ENCODE measurements at regions not wholly inside any gene's neighbourhood (a gene's known extent, or its start where the extent isn't known, plus 50 kb on each side); places are given as distances from the start of the nearest gene placed in this dataset.

DNA sequence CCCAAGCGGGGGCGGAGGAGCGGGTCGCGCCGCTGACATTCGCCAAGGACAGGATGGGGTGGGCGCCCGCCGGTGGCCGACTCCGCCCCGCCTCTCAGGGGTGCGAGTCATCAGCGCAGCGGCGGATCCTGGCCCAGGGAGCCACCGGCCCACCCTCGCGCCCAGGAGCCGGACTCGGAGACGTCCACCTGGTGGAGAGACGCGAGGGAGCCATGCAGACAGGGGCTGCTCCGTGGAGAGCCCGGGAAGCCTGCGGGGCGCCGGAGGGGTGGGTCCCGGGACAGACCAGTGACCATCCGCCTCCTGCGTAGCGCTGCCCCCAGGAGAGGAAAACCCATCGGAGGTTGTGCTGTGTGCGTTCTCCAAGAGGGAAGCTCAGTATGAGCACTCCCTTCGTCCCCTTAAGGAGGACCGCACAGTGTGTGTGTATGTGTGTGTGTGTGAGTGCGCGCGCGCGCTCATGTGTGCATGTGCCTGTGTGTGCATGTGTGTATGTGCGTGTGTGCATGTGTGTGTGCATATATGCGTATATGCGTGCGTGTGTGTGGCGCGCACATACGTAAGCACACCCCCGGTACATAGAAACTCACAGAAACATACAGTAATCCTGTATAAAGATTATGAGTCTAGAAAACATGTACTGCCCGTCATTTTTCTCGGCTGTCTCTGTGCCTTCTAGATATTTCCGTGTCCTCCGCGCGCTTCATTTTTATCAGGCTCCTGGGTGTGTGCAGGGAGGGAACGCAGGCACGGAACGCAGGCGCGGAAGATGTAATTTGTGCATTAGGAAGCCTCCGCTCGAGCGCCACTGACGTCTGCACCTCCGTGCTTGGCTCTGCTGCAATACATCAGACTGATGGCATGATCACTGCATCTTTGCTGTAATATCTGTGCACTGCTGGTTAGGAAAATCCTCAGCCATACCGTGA is 158.9 kb downstream of the TBXT start:
- Mint-ChIP-seq H3K27me3 (ENCODE audit: unreplicated experiment) (peaks cover 27% of the 10 kb centered on the region), H3K36me3 (ENCODE audit: low read depth, unreplicated experiment) (peaks cover 4% of the 10 kb centered on the region), H3K4me1 (ENCODE audit: unreplicated experiment) (peaks cover 20% of the 10 kb centered on the region), H3K27ac (ENCODE audit: unreplicated experiment) (no peak overlapping the region), H3K9me3 (ENCODE audit: unreplicated experiment) (no peaks in the 10 kb centered on the region), H3K4me3 (ENCODE audit: unreplicated experiment) (peak overlapping the region; percentile 88)
- no peak for DNase-seq (ENCODE audit: low spot score)
- TF ChIP-seq, protein P1, sequence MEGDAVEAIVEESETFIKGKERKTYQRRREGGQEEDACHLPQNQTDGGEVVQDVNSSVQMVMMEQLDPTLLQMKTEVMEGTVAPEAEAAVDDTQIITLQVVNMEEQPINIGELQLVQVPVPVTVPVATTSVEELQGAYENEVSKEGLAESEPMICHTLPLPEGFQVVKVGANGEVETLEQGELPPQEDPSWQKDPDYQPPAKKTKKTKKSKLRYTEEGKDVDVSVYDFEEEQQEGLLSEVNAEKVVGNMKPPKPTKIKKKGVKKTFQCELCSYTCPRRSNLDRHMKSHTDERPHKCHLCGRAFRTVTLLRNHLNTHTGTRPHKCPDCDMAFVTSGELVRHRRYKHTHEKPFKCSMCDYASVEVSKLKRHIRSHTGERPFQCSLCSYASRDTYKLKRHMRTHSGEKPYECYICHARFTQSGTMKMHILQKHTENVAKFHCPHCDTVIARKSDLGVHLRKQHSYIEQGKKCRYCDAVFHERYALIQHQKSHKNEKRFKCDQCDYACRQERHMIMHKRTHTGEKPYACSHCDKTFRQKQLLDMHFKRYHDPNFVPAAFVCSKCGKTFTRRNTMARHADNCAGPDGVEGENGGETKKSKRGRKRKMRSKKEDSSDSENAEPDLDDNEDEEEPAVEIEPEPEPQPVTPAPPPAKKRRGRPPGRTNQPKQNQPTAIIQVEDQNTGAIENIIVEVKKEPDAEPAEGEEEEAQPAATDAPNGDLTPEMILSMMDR (IDR thresholded peaks at IDR 0.05; ENCODE audit: unreplicated experiment), result no peak

DNA sequence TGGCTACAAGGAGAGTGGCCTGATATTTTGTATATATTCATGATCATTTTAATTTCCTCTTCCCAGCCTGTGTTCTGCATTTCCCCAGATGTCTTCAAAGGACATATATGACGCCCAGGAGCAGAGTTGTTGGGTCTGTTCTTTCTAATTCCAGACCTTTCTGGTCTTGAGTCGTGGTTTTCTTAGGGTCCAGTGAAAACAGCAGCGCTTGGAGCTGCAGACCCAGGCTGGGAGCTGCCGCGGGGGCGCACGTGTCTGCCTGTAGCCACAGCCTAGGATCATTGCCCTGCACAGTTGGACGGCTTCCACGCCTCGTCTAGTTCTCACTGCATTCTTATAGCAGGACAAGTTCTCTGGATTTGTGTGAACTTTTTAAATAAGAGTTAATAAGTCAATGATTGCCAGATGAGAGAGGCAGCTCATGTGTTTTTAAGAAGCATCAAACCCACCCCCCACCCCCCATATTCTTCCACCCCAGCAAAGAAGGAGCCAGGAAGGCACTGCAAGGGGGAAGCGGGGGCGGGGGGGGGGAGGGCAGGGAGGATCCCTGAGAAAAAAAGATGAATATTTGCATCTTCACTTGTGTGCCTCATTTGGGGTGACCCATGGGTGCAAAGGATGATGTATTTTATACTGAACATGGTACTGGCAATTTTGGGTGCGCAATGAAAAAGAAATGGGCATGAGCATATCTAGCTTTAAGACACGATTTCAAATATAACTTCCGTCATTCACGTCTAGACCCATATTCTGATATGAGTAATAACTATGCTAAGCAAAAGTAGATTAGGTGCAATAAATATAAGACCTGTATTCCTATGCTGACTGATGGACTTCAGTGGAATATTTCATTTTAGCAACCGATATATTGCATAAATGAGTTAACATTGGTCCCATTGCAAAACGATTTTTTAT is 160.0 kb downstream of the TBXT start:
- TF ChIP-seq, protein P1 (IDR thresholded peaks at IDR 0.05; ENCODE audit: unreplicated experiment), result no peak
- no peaks in the 10 kb centered on the region for H3K9me3 Mint-ChIP-seq (ENCODE audit: unreplicated experiment)
- no peak for DNase-seq (ENCODE audit: low spot score)
- H3K4me1 Mint-ChIP-seq (ENCODE audit: unreplicated experiment), result peaks cover 21% of the 10 kb centered on the region
- H3K4me3 Mint-ChIP-seq (ENCODE audit: unreplicated experiment), result peak overlapping the region; percentile 88
- H3K27ac Mint-ChIP-seq (ENCODE audit: unreplicated experiment), result peak overlapping the region; percentile 25
- peaks cover 4% of the 10 kb centered on the region for H3K36me3 Mint-ChIP-seq (ENCODE audit: low read depth, unreplicated experiment)
- peaks cover 27% of the 10 kb centered on the region for H3K27me3 Mint-ChIP-seq (ENCODE audit: unreplicated experiment)

DNA sequence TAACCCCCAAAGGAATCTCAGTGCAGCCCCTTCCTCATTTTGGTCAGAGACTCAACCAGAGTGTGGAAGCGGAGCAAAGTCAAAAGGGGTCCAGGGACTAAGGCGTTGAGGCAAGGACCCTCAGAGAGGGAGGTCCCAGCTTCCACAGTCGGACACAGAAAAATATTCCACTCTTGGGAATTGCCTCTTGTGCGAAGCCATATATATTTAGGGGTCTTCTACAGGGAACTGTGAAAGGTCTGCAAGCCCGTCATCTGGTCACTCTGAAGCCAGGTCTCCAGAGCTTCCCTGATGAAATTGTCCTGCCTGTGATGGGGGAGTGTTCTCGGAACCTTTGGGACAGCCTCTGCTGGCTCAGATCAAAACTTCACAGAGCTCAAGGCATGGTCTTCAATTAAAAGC is 160.8 kb downstream of the TBXT start:
- H3K36me3 Mint-ChIP-seq (ENCODE audit: low read depth, unreplicated experiment), result peaks cover 4% of the 10 kb centered on the region
- no peak overlapping the region for H3K4me3 Mint-ChIP-seq (ENCODE audit: unreplicated experiment)
- DNase-seq (ENCODE audit: low spot score), result no peak
- peaks cover 21% of the 10 kb centered on the region for H3K4me1 Mint-ChIP-seq (ENCODE audit: unreplicated experiment)
- peaks cover 27% of the 10 kb centered on the region for H3K27me3 Mint-ChIP-seq (ENCODE audit: unreplicated experiment)
- TF ChIP-seq, protein P1 (IDR thresholded peaks at IDR 0.05; ENCODE audit: unreplicated experiment), result no peak
- H3K27ac Mint-ChIP-seq (ENCODE audit: unreplicated experiment), result no peak overlapping the region
- H3K9me3 Mint-ChIP-seq (ENCODE audit: unreplicated experiment), result no peaks in the 10 kb centered on the region

DNA sequence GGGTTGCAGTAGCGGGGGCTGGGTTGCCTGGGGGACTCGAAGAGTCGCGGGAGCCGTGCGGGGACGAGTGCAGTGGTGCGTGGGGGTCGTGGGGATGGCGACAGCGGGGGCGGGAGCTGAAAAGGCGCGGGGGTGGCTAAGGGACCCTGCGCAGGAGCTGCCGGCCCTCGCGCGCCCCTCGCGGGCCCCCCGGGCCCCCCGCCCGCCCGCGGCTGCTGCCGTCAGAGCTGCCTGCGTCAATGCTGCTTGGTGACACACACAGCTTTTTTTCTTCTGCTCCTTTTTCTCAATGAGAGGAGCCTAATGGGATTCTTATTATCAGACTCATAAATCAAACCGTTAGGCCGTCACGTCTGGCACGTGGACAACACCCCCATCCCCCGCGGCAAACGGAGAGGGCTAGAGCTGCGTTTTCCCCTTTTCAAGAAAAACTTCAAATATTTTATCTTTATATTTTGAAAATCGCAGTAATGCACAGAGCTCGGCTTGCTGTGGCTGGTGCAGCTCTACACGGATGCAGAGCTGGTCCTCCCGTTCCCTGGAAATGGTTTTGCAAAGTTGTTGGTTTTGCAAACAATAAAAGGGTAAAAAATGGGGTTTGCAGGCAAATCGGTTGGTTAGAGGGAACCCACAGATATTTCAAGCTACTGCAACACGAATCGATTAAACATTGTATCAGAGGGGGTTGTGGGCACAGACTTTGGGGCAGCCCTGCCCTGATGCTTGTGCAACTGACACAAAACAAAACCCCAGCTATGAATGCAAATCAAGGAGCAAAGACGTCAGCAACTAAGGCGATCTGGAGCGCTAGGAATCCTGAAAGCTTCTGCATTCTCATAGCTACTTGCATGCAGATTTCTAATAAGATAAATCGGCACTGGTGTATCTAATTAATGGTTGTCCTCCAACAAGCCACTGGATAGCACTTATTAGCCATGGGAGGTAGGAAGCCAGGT is 161.4 kb downstream of the TBXT start:
- H3K27me3 Mint-ChIP-seq (ENCODE audit: unreplicated experiment), result peaks cover 32% of the 10 kb centered on the region
- no peak for DNase-seq (ENCODE audit: low spot score)

More for the DNA sequence above, 161.4 kb downstream of the TBXT start:
- peaks cover 21% of the 10 kb centered on the region for H3K4me1 Mint-ChIP-seq (ENCODE audit: unreplicated experiment)
- H3K27ac Mint-ChIP-seq (ENCODE audit: unreplicated experiment), result no peak overlapping the region
- H3K36me3 Mint-ChIP-seq (ENCODE audit: low read depth, unreplicated experiment), result peaks cover 4% of the 10 kb centered on the region
- H3K9me3 Mint-ChIP-seq (ENCODE audit: unreplicated experiment), result no peaks in the 10 kb centered on the region
- TF ChIP-seq, protein P1 (IDR thresholded peaks at IDR 0.05; ENCODE audit: unreplicated experiment), result no peak
- no peak overlapping the region for H3K4me3 Mint-ChIP-seq (ENCODE audit: unreplicated experiment)

Measured in endothelial cell (in vitro differentiated cells).